ENCODE measurements at regions not wholly inside any gene's neighbourhood (a gene's known extent, or its start where the extent isn't known, plus 50 kb on each side); places are given as distances from the start of the nearest gene placed in this dataset.
"Not testable (repeated sequence)": the region's sequence is repeated elsewhere in the genome, so short reads cannot be mapped to it uniquely, and the experiment has no call there.

DNA sequence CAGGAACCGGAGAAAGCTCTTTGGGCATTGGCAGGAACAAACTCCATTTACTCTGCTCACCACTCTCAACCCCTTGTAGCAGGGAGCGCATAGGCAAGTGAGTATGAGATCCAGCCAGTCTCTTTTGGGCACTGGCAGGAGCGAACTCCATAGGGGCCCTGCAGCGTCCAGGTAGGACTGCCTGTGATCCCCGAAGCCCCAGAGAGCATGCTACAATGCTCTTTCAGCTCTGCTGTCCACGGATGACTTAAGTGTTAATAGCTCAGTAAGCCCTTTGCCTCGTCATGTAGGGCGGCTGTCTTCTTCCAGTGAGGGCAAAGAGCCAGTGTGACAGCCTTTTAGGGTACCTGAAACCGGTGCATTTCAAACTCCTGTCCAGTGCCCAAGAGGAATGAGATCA lies 1525.6 kb upstream of the RAG2 start:
- no peaks in the 10 kb centered on the region for H3K4me1 Mint-ChIP-seq (ENCODE audit: unreplicated experiment)
- H3K27ac Mint-ChIP-seq: no peak overlapping the region
- no peak for DNase-seq (ENCODE audit: extremely low spot score, unreplicated experiment)
- TF ChIP-seq, protein P1, sequence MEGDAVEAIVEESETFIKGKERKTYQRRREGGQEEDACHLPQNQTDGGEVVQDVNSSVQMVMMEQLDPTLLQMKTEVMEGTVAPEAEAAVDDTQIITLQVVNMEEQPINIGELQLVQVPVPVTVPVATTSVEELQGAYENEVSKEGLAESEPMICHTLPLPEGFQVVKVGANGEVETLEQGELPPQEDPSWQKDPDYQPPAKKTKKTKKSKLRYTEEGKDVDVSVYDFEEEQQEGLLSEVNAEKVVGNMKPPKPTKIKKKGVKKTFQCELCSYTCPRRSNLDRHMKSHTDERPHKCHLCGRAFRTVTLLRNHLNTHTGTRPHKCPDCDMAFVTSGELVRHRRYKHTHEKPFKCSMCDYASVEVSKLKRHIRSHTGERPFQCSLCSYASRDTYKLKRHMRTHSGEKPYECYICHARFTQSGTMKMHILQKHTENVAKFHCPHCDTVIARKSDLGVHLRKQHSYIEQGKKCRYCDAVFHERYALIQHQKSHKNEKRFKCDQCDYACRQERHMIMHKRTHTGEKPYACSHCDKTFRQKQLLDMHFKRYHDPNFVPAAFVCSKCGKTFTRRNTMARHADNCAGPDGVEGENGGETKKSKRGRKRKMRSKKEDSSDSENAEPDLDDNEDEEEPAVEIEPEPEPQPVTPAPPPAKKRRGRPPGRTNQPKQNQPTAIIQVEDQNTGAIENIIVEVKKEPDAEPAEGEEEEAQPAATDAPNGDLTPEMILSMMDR (conservative IDR thresholded peaks at IDR 0.05): no peak
- H3K36me3 Mint-ChIP-seq: no peaks in the 10 kb centered on the region
- H3K27me3 Mint-ChIP-seq: no peaks in the 10 kb centered on the region
- H3K9me3 Mint-ChIP-seq: peaks cover 3% of the 10 kb centered on the region
- H3K4me3 Mint-ChIP-seq: no peak overlapping the region

DNA sequence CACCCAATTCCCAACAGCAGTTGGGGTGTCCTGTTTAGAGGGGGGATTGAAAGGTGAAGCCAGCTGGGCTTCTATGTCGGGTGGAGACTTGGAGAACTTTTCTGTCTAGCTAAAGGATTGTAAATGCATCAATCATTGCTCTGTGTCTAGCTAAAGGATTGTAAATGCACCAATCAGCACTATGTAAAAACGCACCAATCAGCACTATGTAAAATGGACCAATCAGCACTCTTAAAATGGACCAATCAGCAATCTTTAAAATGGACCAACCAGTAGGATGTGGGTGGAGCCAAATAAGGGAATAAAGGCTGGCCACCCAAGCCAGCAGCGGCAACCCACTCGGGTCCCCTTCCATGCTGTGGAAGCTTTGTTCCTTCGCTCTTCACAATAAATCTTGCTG lies 1518.6 kb upstream of the RAG2 start:
- H3K36me3 Mint-ChIP-seq; H3K27me3 Mint-ChIP-seq; H3K4me3 Mint-ChIP-seq; H3K27ac Mint-ChIP-seq; H3K9me3 Mint-ChIP-seq; DNase-seq (ENCODE audit: extremely low spot score, unreplicated experiment); H3K4me1 Mint-ChIP-seq (ENCODE audit: unreplicated experiment): not testable (repeated sequence)

DNA sequence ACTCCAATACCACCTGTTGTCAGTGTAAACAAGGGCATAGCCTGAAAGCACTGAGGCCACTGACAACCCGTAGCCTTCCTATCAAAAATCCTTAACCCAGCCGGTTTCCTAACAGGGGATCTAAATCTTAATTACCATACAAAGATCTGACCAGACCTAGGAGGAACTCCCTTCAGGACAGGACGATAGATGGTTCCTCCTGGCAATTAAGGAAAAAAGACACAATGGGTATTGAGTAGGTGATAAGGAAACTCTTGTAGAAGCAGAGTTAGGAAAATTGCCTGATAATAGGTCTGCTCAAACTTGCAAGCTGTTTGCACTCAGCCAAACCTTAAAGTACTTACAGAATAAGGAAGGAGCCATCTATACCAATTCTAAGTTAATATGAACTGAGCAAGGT lies 1517.3 kb upstream of the RAG2 start:
- not testable (repeated sequence) for DNase-seq (ENCODE audit: extremely low spot score, unreplicated experiment); H3K36me3 Mint-ChIP-seq; H3K4me3 Mint-ChIP-seq; H3K27ac Mint-ChIP-seq; H3K9me3 Mint-ChIP-seq; H3K27me3 Mint-ChIP-seq; H3K4me1 Mint-ChIP-seq (ENCODE audit: unreplicated experiment)

DNA sequence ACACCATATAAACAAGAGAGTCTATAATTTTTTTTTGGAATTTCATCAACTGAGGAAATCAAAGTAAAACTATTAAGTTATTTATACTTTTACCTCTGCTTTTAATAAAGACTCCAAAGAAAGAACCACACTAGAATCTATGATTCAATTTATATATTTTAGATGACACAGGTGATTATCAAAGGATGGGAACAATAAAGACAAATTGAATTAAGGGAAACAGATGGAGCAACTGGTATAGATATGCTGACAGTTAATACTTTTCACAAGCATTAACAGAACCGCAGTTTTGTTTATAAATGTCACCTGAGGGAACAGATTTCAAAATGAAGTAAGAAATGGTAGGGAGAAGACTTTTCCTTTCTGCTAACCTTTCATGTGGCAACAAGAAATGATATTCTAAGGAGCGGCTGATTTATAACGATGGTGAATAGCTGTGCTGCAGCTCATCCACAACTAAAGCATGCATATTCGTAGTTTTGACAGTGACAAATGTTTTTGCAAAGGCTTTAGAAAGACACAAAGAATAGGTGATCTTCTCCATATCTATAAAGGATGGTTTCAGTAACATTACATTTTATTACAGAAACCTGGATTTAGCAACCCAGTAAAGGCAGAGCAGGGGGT lies 1502.9 kb upstream of the RAG2 start:
- Mint-ChIP-seq H3K9me3 (no peaks in the 10 kb centered on the region), H3K4me1 (ENCODE audit: unreplicated experiment) (no peaks in the 10 kb centered on the region)

DNA sequence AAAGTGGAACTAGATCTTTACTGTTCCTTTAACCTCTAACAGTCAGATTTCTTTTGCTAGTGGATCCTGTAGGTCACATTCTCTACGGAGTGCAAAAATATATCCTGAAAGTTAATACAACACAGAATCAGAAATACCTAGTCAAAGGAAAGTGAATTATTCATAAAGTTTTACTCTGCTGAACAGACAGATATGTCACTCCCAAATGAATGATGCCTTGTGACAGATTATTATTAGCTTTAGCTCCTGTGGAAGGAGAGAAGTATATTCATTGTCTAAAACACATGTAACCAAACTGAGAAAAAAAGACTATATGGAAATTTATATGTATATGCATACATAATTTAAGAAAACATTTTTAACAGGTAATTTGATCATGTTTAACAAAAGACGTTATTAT lies 1497.2 kb upstream of the RAG2 start:
- peaks cover under 1% of the 10 kb centered on the region for H3K9me3 Mint-ChIP-seq
- H3K36me3 Mint-ChIP-seq: no peaks in the 10 kb centered on the region

More for the DNA sequence above, 1502.9 kb upstream of the RAG2 start:
- DNase-seq (ENCODE audit: extremely low spot score, unreplicated experiment): no peak
- no peaks in the 10 kb centered on the region for H3K27me3 Mint-ChIP-seq
- TF ChIP-seq, protein P1 (conservative IDR thresholded peaks at IDR 0.05): no peak
- no peak overlapping the region for H3K4me3 Mint-ChIP-seq
- H3K36me3 Mint-ChIP-seq: no peaks in the 10 kb centered on the region
- peak overlapping the region; percentile 2 for H3K27ac Mint-ChIP-seq

DNA sequence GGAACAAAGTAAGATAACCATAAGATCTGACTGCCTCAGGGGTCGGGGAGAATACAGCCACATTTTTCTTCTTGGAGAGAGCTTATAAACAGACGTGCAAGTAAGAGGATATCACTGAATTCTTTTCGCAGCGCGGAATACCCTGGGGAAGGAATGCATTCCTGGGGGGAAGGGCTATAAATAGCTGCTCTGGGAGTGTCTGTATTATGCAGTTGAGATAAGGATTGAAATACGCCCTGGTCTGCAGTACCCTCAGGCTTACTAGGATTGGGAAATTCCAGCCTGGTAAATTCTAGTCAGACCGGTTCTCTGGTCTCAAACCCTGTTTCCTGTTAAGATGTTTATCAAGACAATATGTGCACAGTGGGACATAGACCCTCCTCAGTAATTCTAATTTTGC lies 1491.7 kb upstream of the RAG2 start:
- peak overlapping the region; percentile 44 for H3K4me3 Mint-ChIP-seq
- H3K27ac Mint-ChIP-seq: peak overlapping the region; percentile 91
- H3K36me3 Mint-ChIP-seq: peaks cover 8% of the 10 kb centered on the region
- H3K27me3 Mint-ChIP-seq: no peaks in the 10 kb centered on the region
- DNase-seq (ENCODE audit: extremely low spot score, unreplicated experiment): no peak
- H3K4me1 Mint-ChIP-seq (ENCODE audit: unreplicated experiment): peaks cover 5% of the 10 kb centered on the region
- peaks cover 11% of the 10 kb centered on the region for H3K9me3 Mint-ChIP-seq
- TF ChIP-seq, protein P1 (conservative IDR thresholded peaks at IDR 0.05): no peak

More for the DNA sequence above, 1497.2 kb upstream of the RAG2 start:
- DNase-seq (ENCODE audit: extremely low spot score, unreplicated experiment): no peak
- TF ChIP-seq, protein P1 (conservative IDR thresholded peaks at IDR 0.05): no peak
- Mint-ChIP-seq H3K4me1 (ENCODE audit: unreplicated experiment) (no peaks in the 10 kb centered on the region), H3K4me3 (no peak overlapping the region), H3K27ac (no peak overlapping the region), H3K27me3 (no peaks in the 10 kb centered on the region)

DNA sequence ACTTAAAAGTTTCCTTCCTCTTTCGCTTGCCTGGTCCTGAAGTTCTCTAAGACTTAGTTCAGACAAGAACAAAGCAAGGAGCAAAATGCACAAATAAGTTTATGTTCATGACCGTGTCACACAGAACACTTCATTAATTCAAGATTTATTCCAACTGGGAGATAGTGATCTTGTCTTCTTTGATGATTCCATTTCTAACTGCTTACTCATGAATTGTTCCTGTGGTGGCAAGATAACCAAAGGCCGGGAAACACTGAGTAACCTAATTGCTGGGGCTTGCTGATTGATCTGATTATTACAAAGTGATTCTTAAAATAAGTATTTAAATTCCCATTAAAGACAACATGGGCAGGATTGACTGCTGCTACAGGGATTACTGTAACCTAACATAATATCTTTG lies 1462.9 kb upstream of the RAG2 start:
- Mint-ChIP-seq H3K9me3 (peaks cover 7% of the 10 kb centered on the region), H3K27me3 (no peaks in the 10 kb centered on the region), H3K36me3 (no peaks in the 10 kb centered on the region), H3K4me1 (ENCODE audit: unreplicated experiment) (no peaks in the 10 kb centered on the region), H3K4me3 (no peak overlapping the region), H3K27ac (no peak overlapping the region)
- no peak for DNase-seq (ENCODE audit: extremely low spot score, unreplicated experiment)
- TF ChIP-seq, protein P1 (conservative IDR thresholded peaks at IDR 0.05): no peak
